GM23248 (cell line): ENCODE measurements at regions not wholly inside any gene's neighbourhood (a gene's known extent, or its start where the extent isn't known, plus 50 kb on each side); places are given as distances from the start of the nearest gene placed in this dataset.
A peak's percentile ranks its signal among the peaks of the same experiment; 100 is the strongest.

Source experiments
- DNase-seq: peaks from one replicate; pipeline ENCODE4 v3.0.0-alpha.2; 2015
- H2AFZ ChIP-seq: fragments of 200-600 bp; sonication (generic); 2 replicates; pipeline ENCODE4 v1.6.1; 2016; ENCODE audit warnings: antibody characterized with exemption
- H3F3A ChIP-seq: fragments of 200-600 bp; sonication (generic); 2 replicates; pipeline ENCODE4 v1.6.1; 2016; ENCODE audit warnings: mild to moderate bottlenecking, antibody characterized with exemption, mixed run types; ENCODE audit not compliant: insufficient read depth
- H3K27ac ChIP-seq: fragments of 200-600 bp; sonication (generic); 2 replicates; pipeline ENCODE4 v1.5.1; 2016; ENCODE audit warnings: mild to moderate bottlenecking
- H3K27me3 ChIP-seq: fragments of 200-600 bp; sonication (generic); replicated peaks from 2 replicates; pipeline ENCODE4 v1.6.1; 2016; ENCODE audit warnings: mild to moderate bottlenecking; ENCODE audit not compliant: insufficient read depth
- H3K36me3 ChIP-seq: fragments of 200-600 bp; sonication (generic); 2 replicates; pipeline ENCODE4 v1.6.1; 2016; ENCODE audit warnings: low read depth, mild to moderate bottlenecking
- H3K4me1 ChIP-seq: fragments of 200-600 bp; sonication (generic); 2 replicates; pipeline ENCODE4 v1.6.1; 2016; ENCODE audit warnings: mild to moderate bottlenecking; ENCODE audit not compliant: insufficient read depth
- H3K4me2 ChIP-seq: fragments of 200-600 bp; sonication (generic); one replicate; pipeline ENCODE4 v1.6.1; 2016; ENCODE audit warnings: mild to moderate bottlenecking; ENCODE audit not compliant: unreplicated experiment
- H3K4me3 ChIP-seq: fragments of 200-600 bp; sonication (generic); 2 replicates; pipeline ENCODE4 v1.5.1; 2016; ENCODE audit warnings: mild to moderate bottlenecking
- H3K79me2 ChIP-seq: fragments of 200-600 bp; sonication (generic); 2 replicates; pipeline ENCODE4 v1.6.1; 2016; ENCODE audit warnings: mild to moderate bottlenecking; ENCODE audit not compliant: insufficient read depth
- H3K9ac ChIP-seq: fragments of 200-600 bp; sonication (generic); 2 replicates; pipeline ENCODE4 v1.6.1; 2016; ENCODE audit warnings: mild to moderate bottlenecking
- H3K9me2 ChIP-seq: fragments of 200-600 bp; sonication (generic); 2 replicates; pipeline ENCODE4 v1.6.1; 2016; ENCODE audit warnings: mixed run types, mild to moderate bottlenecking, moderate library complexity; ENCODE audit not compliant: insufficient read depth
- H3K9me3 ChIP-seq: fragments of 200-600 bp; sonication (generic); one replicate; pipeline ENCODE4 v1.6.1; 2017; ENCODE audit warnings: low read depth
- H4K20me1 ChIP-seq: fragments of 200-600 bp; sonication (generic); 2 replicates; pipeline ENCODE4 v1.6.0; 2016; ENCODE audit not compliant: insufficient read depth
- EZH2 ChIP-seq: fragments of 200-600 bp; sonication (generic); IDR thresholded peaks from 2 replicates; pipeline ENCODE4 v1.6.1; 2018; ENCODE audit warnings: antibody characterized with exemption, mild to moderate bottlenecking; ENCODE audit not compliant: insufficient read depth, poor library complexity, severe bottlenecking
- EZH2phosphoT487 ChIP-seq: fragments of 200-600 bp; sonication (generic); IDR thresholded peaks from 2 replicates; pipeline ENCODE4 v1.6.1; 2018; ENCODE audit warnings: antibody characterized with exemption, moderate library complexity, mild to moderate bottlenecking, low read depth; ENCODE audit not compliant: insufficient read depth
- WGBS, 2 experiments: methylation state at CpG; one replicate each; pipeline ENCODE4 v1.1.6; 2015 to 2017; ENCODE audit warnings: low lambda C conversion rate in 2 of 2, low coverage in 1 of 2; ENCODE audit errors: missing lambda C conversion rate in 2 of 2; 5-methylcytosine and 5-hydroxymethylcytosine counted together
- in situ Hi-C: fragments of 300-500 bp; cut with MboI; formaldehyde crosslinking; loops from 2 replicates; pipeline ENCODE4 v1.15.0; 2020

- no peak for TF ChIP-seq EZH2
- Histone ChIP-seq H3K4me3 (no peak overlapping the region), H3K36me3 (no peaks in the 10 kb centered on the region), H3K9ac (no peak overlapping the region), H3K4me2 (no peak overlapping the region), H3K4me1 (peaks cover 5% of the 10 kb centered on the region), H4K20me1 (no peaks in the 10 kb centered on the region), H3K79me2 (no peaks in the 10 kb centered on the region), H3K27ac (no peak overlapping the region), H3K27me3 (no peaks in the 10 kb centered on the region), H3K9me3 (no peaks in the 10 kb centered on the region), H3K9me2 (no peaks in the 10 kb centered on the region), H3F3A (peaks cover 6% of the 10 kb centered on the region), H2AFZ (no peak overlapping the region; the same call in 1 of the 2 replicates)
- DNase-seq = no peak
- WGBS, 2 experiments = 34 to 61% methylated on average over 3 to 6 of the region's 6 CpGs
- in situ Hi-C loops = no loop called here
Observed at GRCh38 chr13:30840515-30840914, 65.6 kb upstream of the MEDAG start.

DNA sequence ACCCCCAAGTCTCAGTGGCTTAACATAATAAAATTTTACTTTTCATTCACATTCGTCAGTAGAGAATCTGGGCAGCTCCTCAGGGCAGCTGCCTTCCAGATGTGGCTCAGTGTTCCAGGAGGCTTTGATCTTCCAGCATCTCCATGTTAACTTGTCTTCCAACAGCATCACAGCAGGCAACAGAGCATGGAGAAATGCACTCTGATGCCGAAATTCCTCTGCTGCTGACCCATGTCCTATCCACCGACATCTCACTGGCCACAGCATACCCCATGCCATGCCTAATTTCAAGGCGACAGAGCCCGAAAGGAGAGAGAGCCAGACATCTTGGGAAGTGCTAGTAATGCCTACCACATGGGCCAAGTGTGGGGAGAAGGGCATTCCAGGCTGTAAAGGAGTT, 64.9 kb upstream of the MEDAG start:
- peaks cover 11% of the 10 kb centered on the region for H3K4me1 ChIP-seq
- no peaks in the 10 kb centered on the region for H3K9me2 ChIP-seq
- no peaks in the 10 kb centered on the region for H3K79me2 ChIP-seq
- peaks cover 13% of the 10 kb centered on the region for H3F3A ChIP-seq
- no peaks in the 10 kb centered on the region for H3K27me3 ChIP-seq
- TF ChIP-seq EZH2 = no peak
- TF ChIP-seq EZH2phosphoT487 = no peak
- DNase-seq = peak; percentile 50
- no peaks in the 10 kb centered on the region for H4K20me1 ChIP-seq
- no peak overlapping the region for H3K4me2 ChIP-seq
- no peaks in the 10 kb centered on the region for H3K36me3 ChIP-seq
- H3K9me3 ChIP-seq = no peaks in the 10 kb centered on the region
- H2AFZ ChIP-seq = no peak overlapping the region
- H3K27ac ChIP-seq = no peak overlapping the region
- no peak overlapping the region for H3K4me3 ChIP-seq
- H3K9ac ChIP-seq = no peak overlapping the region
- in situ Hi-C loops = no loop called here
- WGBS, 2 experiments = 13 to 21% methylated on average over 5 of the region's 5 CpGs

DNA sequence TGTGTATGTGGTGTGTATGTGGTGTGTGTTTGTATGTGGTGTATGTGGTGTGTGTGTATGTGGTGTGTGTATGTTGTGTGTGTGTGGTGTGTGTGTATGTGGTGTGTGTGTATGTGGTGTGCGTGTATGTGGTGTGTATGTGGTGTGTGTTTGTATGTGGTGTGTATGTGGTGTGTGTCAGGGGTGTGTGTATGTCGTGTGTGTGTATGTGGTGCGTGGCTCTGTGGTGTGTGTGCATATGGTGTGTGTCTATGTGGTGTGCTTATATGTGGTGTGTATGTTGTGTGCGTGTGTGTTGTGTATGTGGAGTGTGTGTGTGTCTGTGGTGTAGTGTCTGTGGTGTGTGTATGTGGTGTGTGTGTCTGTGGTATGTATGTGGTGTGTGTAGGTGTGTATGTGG, 62.5 kb upstream of the MEDAG start:
- Histone ChIP-seq H3K4me1 (peaks cover 32% of the 10 kb centered on the region), H3K4me2 (no peak overlapping the region), H3K79me2 (no peaks in the 10 kb centered on the region), H4K20me1 (no peaks in the 10 kb centered on the region), H3K27ac (no peak overlapping the region), H3K9ac (no peak overlapping the region), H3K4me3 (no peak overlapping the region), H3K27me3 (no peaks in the 10 kb centered on the region), H3K36me3 (no peaks in the 10 kb centered on the region), H2AFZ (no peak overlapping the region), H3K9me3 (no peaks in the 10 kb centered on the region), H3K9me2 (no peaks in the 10 kb centered on the region), H3F3A (peaks cover 30% of the 10 kb centered on the region)
- WGBS, 2 experiments = 86 to 100% methylated on average over 3 to 4 of the region's 4 CpGs
- TF ChIP-seq EZH2phosphoT487 = no peak
- no peak for TF ChIP-seq EZH2
- DNase-seq = no peak
- in situ Hi-C loops = no loop called here

DNA sequence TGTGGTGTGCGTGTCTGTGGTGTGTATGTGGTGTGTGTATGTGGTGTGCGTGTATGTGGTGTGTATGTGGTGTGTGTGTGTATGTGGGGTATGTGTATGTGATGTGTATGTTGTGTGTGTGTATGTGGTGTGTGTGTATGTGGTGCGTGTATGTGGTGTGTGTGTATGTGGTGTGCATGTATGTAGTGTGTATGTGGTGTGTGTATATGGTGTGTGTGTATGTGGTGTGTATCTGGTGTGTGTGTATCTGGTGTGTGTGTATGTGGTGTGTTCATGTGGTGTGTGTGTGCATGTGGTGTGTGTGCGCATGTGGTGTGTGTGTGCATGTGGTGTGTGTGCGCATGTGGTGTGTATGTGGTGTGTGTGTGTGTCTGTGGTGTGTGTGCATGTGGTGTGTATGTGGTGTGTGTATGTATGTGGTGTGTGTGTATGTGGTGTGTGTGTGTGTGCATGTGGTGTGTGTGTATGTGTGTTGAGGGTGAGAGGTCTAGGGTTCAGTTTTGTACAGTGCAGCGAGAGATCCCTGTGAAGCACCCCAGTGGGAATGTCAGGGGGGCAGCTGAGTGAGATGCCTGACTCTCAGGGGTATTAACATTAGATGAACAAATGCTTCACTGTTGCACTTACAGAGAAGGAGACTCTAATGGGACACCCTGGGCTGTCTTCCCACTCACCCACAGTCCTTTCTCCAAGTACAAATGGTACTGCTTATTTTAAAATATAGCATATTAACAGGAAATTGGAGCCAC, 61.3 kb upstream of the MEDAG start:
- 96 to 100% methylated on average over 1 to 6 of the region's 6 CpGs for WGBS, 2 experiments

More for the DNA sequence above, 61.3 kb upstream of the MEDAG start:
- Histone ChIP-seq H3F3A (peaks cover 41% of the 10 kb centered on the region), H3K27me3 (no peaks in the 10 kb centered on the region), H4K20me1 (no peaks in the 10 kb centered on the region), H3K4me2 (no peak overlapping the region), H3K9me3 (no peaks in the 10 kb centered on the region), H3K36me3 (no peaks in the 10 kb centered on the region), H3K79me2 (no peaks in the 10 kb centered on the region), H3K27ac (0 out of 2 replicates have a peak overlapping the region, but pooled peaks have one; percentile 98), H2AFZ (no peak overlapping the region), H3K4me3 (no peak overlapping the region), H3K9ac (no peak overlapping the region), H3K9me2 (no peaks in the 10 kb centered on the region), H3K4me1 (peaks cover 37% of the 10 kb centered on the region)
- TF ChIP-seq EZH2phosphoT487 = no peak
- in situ Hi-C loops = no loop called here
- no peak for DNase-seq
